OCI-LY3 (cell line): ENCODE measurements at regions not wholly inside any gene's neighbourhood (a gene's known extent, or its start where the extent isn't known, plus 50 kb on each side); places are given as distances from the start of the nearest gene placed in this dataset.

ENCODE experiments used
- CTCF ChIP-seq: fragments of 200-600, 300-600 bp; sonication (generic); IDR thresholded peaks from 2 replicates; pipeline ENCODE4 v1.5.1; 2014; ENCODE audit warnings: antibody characterized with exemption, low read length, low read depth
- EZH2phosphoT487 ChIP-seq: fragments of 200-600 bp; shearing (Covaris generic); IDR thresholded peaks from 2 replicates; pipeline ENCODE4 v1.6.1; 2018; ENCODE audit warnings: antibody characterized with exemption, mixed run types, low read depth

GRCh38 chr4:79224777-79225104 is 101.1 kb downstream of the NAA11 start:
- TF ChIP-seq CTCF (no peak), EZH2phosphoT487 (no peak)
